HEK293 (cell line): ENCODE measurements at regions not wholly inside any gene's neighbourhood (a gene's known extent, or its start where the extent isn't known, plus 50 kb on each side); places are given as distances from the start of the nearest gene placed in this dataset.

Source experiments
- CTCF ChIP-seq: fragments of 450-650 bp; formaldehyde crosslinking; IDR thresholded peaks from 2 replicates; pipeline ENCODE4 v1.5.1; 2016; ENCODE audit warnings: missing biosample characterization, missing genetic modification characterization
- ZNF202 ChIP-seq: fragments of 450-650 bp; formaldehyde crosslinking; IDR thresholded peaks from 2 replicates; pipeline ENCODE4 v1.5.1; 2016; ENCODE audit warnings: missing biosample characterization, missing genetic modification characterization, borderline replicate concordance
- ZNF830 ChIP-seq: fragments of 450-650 bp; IDR thresholded peaks from 2 replicates; pipeline ENCODE4 v1.5.0; 2018; ENCODE audit warnings: missing biosample characterization, missing genetic modification characterization, low read depth, mild to moderate bottlenecking, moderate library complexity
- ZSCAN30 ChIP-seq: fragments of 450-650 bp; IDR thresholded peaks from 2 replicates; pipeline ENCODE4 v1.5.1; 2018; ENCODE audit warnings: missing biosample characterization, mild to moderate bottlenecking, missing genetic modification characterization, moderate library complexity

GRCh38 chr3:175914785-175915184 is 1055.7 kb downstream of the NAALADL2 start:
- TF ChIP-seq ZNF202 (tag by site-specific recombination) (no peak), ZNF830 (tag by site-specific recombination) (no peak), CTCF (tag by site-specific recombination) (no peak), ZSCAN30 (tag by site-specific recombination) (no peak)
